ENCODE measurements at regions not wholly inside any gene's neighbourhood (a gene's known extent, or its start where the extent isn't known, plus 50 kb on each side); places are given as distances from the start of the nearest gene placed in this dataset.

- H3K4me1 Mint-ChIP-seq = no peaks in the 10 kb centered on the region
- no peak overlapping the region for H3K27ac Mint-ChIP-seq
- TF ChIP-seq CTCF (IDR thresholded peaks at IDR 0.05) = no peak
- H3K9me3 Mint-ChIP-seq = peaks cover 9% of the 10 kb centered on the region
- no peak for ATAC-seq (ENCODE audit: low read depth)
- H3K4me3 Mint-ChIP-seq = no peak overlapping the region
- DNase-seq = no peak
- CTCF ChIA-PET = no interaction called here
- POLR2A ChIA-PET = no interaction called here
- intact Hi-C loops (cut with micrococcal nuclease) = no loop called here
- H3K36me3 Mint-ChIP-seq (ENCODE audit: low read depth) = no peaks in the 10 kb centered on the region
- no peaks in the 10 kb centered on the region for H3K27me3 Mint-ChIP-seq
Observed at GRCh38 chr11:41579546-41579945, 120.1 kb upstream of the LRRC4C start.

- ChIA-PET CTCF (no interaction called here), POLR2A (no interaction called here)
- Mint-ChIP-seq H3K27me3 (no peaks in the 10 kb centered on the region), H3K9me3 (peaks cover 10% of the 10 kb centered on the region), H3K36me3 (ENCODE audit: low read depth) (no peaks in the 10 kb centered on the region), H3K4me1 (no peaks in the 10 kb centered on the region), H3K27ac (no peak overlapping the region), H3K4me3 (no peak overlapping the region)
- no peak for TF ChIP-seq CTCF (IDR thresholded peaks at IDR 0.05)
- intact Hi-C loops (cut with micrococcal nuclease) = no loop called here
- no peak for DNase-seq
- ATAC-seq (ENCODE audit: low read depth) = no peak
Observed at GRCh38 chr11:41609511-41609910, 150.1 kb upstream of the LRRC4C start.

GRCh38 chr11:41612415-41612814 lies 153.0 kb upstream of the LRRC4C start:
- CTCF ChIA-PET = no interaction called here
- Mint-ChIP-seq H3K4me1 (no peaks in the 10 kb centered on the region), H3K9me3 (peaks cover 5% of the 10 kb centered on the region), H3K27ac (no peak overlapping the region), H3K4me3 (no peak overlapping the region), H3K36me3 (ENCODE audit: low read depth) (no peaks in the 10 kb centered on the region), H3K27me3 (no peaks in the 10 kb centered on the region)
- no peak for TF ChIP-seq CTCF (IDR thresholded peaks at IDR 0.05)
- POLR2A ChIA-PET = no interaction called here
- no peak for DNase-seq
- intact Hi-C loops (cut with micrococcal nuclease) = no loop called here
- ATAC-seq (ENCODE audit: low read depth) = no peak

GRCh38 chr11:41613326-41613725 lies 153.9 kb upstream of the LRRC4C start:
- CTCF ChIA-PET = no interaction called here
- DNase-seq = no peak
- H3K4me1 Mint-ChIP-seq = no peaks in the 10 kb centered on the region
- no peak for ATAC-seq (ENCODE audit: low read depth)
- H3K27ac Mint-ChIP-seq = no peak overlapping the region
- no peak overlapping the region for H3K4me3 Mint-ChIP-seq
- intact Hi-C loops (cut with micrococcal nuclease) = no loop called here
- POLR2A ChIA-PET = no interaction called here
- no peaks in the 10 kb centered on the region for H3K36me3 Mint-ChIP-seq (ENCODE audit: low read depth)
- peaks cover 5% of the 10 kb centered on the region for H3K9me3 Mint-ChIP-seq
- no peaks in the 10 kb centered on the region for H3K27me3 Mint-ChIP-seq
- TF ChIP-seq CTCF (IDR thresholded peaks at IDR 0.05) = no peak

GRCh38 chr11:41622707-41623359 lies 163.4 kb upstream of the LRRC4C start:
- ATAC-seq (ENCODE audit: low read depth) (no peak), DNase-seq (no peak)
- peaks cover 8% of the 10 kb centered on the region for H3K9me3 Mint-ChIP-seq
- no peaks in the 10 kb centered on the region for H3K27me3 Mint-ChIP-seq
- no peak overlapping the region for H3K27ac Mint-ChIP-seq
- intact Hi-C loops (cut with micrococcal nuclease) = no loop called here
- H3K4me3 Mint-ChIP-seq = no peak overlapping the region
- no peaks in the 10 kb centered on the region for H3K36me3 Mint-ChIP-seq (ENCODE audit: low read depth)
- TF ChIP-seq CTCF (IDR thresholded peaks at IDR 0.05) = no peak
- ChIA-PET CTCF (no interaction called here), POLR2A (no interaction called here)
- no peaks in the 10 kb centered on the region for H3K4me1 Mint-ChIP-seq

All from activated B cell treated with CpG ODN at 0.5 μM for 24 hours (primary cell).